ENCODE measurements at regions not wholly inside any gene's neighbourhood (a gene's known extent, or its start where the extent isn't known, plus 50 kb on each side); places are given as distances from the start of the nearest gene placed in this dataset.

- TF ChIP-seq EZH2 (IDR thresholded peaks at IDR 0.05; ENCODE audit: low read length), result no peak
- peak in 2 of 3 experiments; percentile 17 to 29 for TF ChIP-seq CTCF (optimal IDR thresholded peaks at IDR 0.05 in 1 of 3, IDR thresholded peaks at IDR 0.05 in 1 of 3, conservative IDR thresholded peaks at IDR 0.05 in 1 of 3; ENCODE audit: extremely low read depth in 1 of 3, insufficient read depth in 2 of 3, low read length in 3 of 3)
Observed at GRCh38 chr10:104546756-104547155, 94.3 kb upstream of the SORCS3 start.
